Activated T-cell treated with anti-CD3 and anti-CD28 coated beads for 48 hours (primary cell): ENCODE measurements at regions not wholly inside any gene's neighbourhood (a gene's known extent, or its start where the extent isn't known, plus 50 kb on each side); places are given as distances from the start of the nearest gene placed in this dataset.

Source experiments
- DNase-seq: peaks from one replicate; pipeline ENCODE4 v3.0.0-alpha.2; 2020; ENCODE audit warnings: low read depth

DNA sequence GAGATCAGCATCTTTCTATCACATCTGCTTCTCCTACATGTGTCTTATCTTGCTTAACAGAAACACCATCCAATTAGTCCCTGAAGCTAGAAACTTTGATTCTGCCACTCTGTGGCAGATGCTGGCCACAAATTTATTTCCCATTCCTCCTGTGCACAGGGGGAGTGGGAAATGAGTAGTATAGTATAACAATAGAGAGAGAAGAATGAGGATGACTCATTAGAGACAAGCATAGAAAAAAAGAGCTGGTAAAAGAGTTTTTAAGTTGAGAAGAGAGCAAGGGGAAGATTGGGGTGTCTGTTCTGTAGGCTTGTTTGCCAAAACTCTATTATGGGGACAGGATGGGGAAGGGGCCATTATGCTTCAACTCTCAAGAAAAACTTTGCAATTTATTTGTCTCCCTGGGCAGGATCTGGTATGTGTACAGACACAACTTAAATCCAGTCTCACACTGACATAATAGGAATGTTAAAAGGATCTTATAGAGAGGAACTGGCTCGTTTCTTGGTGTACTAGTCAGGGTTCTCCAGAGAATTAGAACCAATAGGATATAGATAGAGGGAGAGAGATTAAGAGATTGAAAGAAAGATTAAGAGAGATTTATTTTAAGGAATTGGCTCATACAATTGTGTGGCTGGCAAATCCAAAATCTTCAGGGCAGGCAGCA lies 142.6 kb upstream of the CPSF6 start:
- DNase-seq: no peak

- no peak for DNase-seq
Measured at GRCh38 chr12:69097619-69098368, 141.6 kb upstream of the CPSF6 start.

- no peak for DNase-seq
Measured at GRCh38 chr12:69099201-69099837, 140.1 kb upstream of the CPSF6 start.

GRCh38 chr12:69101505-69101904 lies 137.9 kb upstream of the CPSF6 start:
- no peak for DNase-seq

DNA sequence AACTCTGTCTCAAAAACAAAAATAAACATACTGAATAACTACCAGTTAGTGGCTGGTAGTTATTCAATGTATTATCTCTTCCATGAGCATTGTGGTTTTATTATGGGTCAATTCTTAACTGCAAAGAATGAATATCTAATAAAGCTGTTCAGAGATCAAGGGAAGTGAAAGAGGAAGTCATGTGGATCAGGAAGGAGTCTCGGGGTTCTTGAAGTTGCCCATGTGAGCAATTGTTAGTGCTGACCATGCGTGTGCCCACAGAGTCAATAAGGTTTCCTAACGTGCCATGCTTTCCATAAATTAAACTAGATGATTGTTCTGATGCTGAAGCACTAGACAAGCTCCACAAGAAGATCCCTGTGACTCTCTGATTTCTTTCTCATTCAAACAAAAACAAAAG lies 136.5 kb upstream of the CPSF6 start:
- no peak for DNase-seq

DNA sequence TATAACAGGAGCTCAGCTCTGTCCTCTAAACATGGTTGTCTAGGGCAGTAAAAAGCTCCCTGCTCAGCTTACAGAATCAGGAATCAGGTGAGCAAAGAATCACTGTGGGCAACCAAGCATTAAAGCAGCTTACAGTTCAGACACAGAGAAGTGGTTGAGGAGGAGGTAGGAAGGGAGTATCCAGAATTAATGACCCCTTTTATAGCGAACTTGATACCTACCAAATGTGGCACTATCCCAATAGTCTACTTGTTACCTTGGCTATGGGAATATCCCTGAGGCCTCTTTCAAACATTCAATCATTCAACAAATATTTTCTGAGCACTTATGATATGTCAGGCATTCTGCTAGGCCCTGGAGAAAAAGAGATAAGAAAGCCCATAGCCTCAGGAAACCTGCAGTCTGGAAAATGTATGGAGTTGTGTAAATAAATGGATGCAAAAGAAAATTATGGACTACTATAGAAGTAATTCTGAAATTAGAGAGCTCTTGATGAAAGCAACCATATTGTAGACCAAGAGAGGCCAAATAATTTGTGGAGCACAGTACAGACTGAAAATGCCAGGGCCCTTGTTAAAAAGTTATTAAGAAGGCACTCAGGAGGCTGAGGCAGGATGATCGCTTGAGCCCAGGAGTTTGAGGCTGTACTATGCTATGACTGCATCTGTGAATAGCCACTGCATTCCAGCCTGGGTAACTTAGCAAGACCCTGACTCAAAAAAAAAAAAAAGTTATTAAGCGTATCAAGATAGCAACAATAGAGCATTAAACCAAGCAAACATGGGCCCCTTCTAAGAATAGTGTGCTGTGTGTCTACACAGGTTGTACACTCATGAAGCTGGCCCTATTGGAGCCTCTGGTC lies 134.0 kb upstream of the CPSF6 start:
- DNase-seq: no peak

DNA sequence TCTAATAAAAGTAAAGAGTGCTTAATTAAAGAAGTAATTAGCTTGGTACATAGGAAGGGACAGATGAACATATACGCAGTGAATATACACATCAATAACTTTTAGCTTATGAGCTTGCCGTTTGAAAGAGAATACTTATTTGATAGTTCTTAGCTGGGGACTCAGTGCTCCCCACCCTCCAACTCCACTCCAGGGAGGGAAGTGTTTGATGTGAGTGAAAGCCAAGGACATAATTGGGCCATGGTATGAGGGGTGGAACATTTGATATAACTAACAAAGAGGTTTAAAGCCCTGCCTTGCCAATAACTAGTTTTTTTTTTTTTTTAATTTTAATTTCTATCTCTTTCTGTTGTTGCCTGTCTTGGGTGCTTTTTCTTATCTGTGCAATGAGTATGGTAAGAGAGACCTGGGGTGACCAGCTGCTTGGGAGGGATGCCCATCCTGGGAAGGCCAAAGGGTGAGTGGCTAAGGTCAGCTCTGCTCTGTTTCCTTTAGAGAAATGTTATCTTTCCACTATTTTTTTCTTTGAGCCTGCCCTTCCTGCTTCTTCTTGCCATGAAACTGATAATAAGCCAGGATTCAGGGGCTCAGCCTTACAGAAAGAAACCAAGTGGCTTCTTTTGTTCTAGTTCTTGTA lies 132.8 kb upstream of the CPSF6 start:
- no peak for DNase-seq

DNA sequence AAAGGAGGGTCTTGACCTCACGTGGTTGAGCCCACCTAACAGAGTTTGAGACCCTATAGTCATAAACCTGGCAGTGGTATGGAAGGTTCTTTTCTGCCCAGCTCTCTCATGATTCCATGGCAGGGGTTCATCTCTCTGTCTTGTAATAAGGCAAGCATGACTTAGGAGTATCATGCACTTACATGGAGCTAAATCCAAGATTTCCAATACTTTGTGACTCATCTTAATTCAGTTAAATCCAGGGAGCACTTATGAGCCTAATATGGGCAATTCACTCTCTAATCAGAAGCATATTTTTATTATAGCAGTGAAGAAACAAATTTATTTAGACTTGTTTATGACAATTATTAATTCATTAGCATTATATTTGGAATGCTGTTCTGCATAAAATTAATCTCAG lies 131.8 kb upstream of the CPSF6 start:
- DNase-seq: no peak

- DNase-seq: no peak
Measured at GRCh38 chr12:69108037-69108436, 131.3 kb upstream of the CPSF6 start.

- DNase-seq: no peak
Measured at GRCh38 chr12:69112616-69113015, 126.8 kb upstream of the CPSF6 start.

DNA sequence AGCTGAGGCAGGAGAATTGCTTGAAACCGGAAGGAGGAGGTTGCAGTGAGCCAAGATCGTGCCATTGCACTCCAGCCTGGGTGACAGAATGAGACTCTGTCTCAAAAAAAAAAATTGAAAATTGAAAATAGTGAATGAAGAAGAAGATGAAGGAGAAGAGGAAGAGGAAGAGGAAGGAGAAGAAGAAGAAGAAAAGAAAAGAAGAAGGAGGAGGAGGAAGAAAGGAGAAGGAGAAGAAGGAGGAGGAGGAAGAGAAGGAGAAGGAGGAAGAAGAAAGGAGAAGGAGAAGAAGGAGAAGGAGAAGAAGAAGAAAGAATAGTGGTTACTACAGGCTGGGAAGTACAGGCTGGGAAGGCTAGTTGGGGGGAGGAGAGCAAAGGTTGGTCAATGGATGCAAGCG lies 124.3 kb upstream of the CPSF6 start:
- no peak for DNase-seq

- no peak for DNase-seq
Measured at GRCh38 chr12:69115951-69116350, 123.4 kb upstream of the CPSF6 start.

DNA sequence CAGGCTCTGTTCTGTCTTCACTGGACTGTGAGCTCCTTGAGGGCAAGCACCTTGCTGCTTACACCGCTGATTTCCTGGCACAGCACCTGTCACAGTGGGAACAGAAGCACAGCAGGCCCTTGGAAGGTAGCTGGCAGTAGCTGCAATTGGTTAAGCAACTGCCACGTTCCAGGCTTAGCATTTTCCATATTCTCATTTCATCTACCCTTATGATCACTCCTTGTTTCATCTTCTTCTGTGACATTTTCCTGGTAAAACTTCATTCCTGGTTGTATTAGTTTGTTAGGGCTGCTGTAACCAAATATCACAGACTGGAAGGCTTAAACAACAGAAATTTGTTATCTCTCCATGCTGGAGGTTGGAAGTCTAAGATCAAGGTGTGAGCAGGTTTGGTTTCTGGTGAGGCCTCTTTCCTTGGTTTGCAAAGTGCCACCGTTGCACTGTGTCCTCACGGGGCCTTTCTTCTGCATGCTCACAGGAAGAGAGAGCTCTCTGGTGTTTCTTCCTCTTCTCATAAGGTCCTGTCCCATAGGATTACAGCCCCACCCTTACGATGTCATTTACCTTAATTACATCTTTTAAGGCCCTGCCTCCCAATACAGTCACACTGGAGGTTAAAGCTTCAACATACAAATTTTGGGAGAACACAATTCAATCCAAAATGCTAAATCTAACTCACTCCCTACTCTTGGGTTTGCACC lies 121.7 kb upstream of the CPSF6 start:
- no peak for DNase-seq

GRCh38 chr12:69118516-69118915 lies 120.9 kb upstream of the CPSF6 start:
- DNase-seq: no peak

GRCh38 chr12:69119770-69120169 lies 119.6 kb upstream of the CPSF6 start:
- DNase-seq: no peak

DNA sequence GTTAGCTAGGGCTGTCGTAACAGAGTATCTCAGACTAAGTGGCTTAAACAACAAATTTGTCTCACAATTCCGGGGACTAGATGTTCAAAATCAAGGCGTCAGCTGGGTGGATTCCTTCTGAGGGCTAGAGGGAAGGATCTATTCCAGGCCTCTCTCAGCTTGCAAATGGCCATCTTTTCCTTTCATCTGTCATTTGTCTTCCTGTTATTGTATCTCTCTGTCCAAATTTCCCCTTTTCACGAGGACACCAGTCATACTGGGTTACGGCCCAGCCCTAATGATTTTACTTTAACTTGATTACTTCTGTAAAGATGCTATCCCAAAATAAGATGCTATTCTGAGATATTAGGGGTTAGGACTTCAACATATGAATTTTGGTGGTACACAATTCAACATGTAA lies 119.0 kb upstream of the CPSF6 start:
- DNase-seq: no peak

GRCh38 chr12:69123311-69123710 lies 116.1 kb upstream of the CPSF6 start:
- DNase-seq: no peak

- no peak for DNase-seq
Measured at GRCh38 chr12:69123919-69124638, 115.3 kb upstream of the CPSF6 start.

DNA sequence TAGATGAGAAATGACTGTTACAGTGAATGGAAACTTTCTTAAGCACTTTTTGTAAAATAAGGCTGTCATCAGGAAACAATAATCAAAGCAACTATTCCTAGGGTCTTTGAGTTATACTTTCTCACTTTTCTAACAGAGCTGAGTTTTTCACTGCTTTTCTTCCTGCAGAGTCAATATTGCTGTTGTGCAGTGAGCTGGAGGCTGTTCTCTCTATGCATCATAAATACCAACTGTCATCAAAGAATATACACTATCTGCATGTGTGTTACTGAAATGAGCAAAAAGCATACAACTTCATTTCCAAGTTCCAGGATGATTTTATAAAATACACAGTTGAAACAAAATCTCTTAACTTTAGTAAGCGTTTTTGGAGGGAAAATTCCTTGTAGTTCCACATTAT lies 110.4 kb upstream of the CPSF6 start:
- no peak for DNase-seq

- DNase-seq: no peak
Measured at GRCh38 chr12:69129564-69129963, 109.8 kb upstream of the CPSF6 start.

- no peak for DNase-seq
Measured at GRCh38 chr12:69130064-69130463, 109.3 kb upstream of the CPSF6 start.
